HG03108 (cell line): ENCODE measurements at regions not wholly inside any gene's neighbourhood (a gene's known extent, or its start where the extent isn't known, plus 50 kb on each side); places are given as distances from the start of the nearest gene placed in this dataset.

ENCODE experiments used
- ATAC-seq: cut with Tn5 transposase; IDR thresholded peaks from one replicate; pipeline ENCODE4 v1.9.1; 2021; ENCODE audit warnings: moderate library complexity; ENCODE audit not compliant: unreplicated experiment

GRCh38 chr10:118537623-118538022 is 57.8 kb downstream of the PRLHR start:
- no peak for ATAC-seq

GRCh38 chr10:118534136-118534535 is 61.3 kb downstream of the PRLHR start:
- ATAC-seq = no peak

DNA sequence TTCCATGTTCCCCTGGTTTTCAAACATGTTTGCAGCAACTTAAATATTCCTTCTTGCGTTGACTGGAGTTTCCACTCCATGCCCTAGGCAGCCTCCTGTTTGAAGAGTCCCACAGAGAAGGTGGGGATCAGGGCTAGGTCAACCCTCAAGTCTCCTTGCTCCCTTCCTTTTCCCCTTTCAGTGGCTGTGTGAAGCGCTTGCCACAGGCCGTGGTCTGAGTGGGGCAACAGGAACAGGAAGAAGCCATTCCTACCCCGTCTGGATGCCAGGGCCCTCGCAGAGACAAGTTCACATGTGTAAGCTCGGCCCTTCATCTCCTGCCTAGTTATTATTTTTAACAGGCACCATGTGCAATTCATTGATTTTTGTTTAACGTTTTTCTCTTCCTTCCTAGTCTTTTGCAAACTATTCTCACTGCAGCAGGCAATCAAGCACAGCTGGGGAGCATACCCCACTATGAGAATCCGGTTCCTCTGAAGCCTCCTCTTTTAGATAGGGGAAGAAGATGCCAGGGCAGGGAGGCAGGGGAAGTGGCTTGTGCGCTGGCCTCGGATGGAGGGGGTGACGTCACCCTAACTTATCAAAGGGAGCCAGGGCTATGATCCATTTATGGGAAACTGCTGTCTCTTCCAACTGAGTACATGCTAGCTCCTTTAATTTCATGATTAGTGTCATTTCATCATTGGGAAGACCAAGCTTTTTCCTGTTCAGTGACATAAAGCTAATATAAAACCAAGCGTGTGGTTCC is 64.2 kb downstream of the PRLHR start:
- no peak for ATAC-seq

DNA sequence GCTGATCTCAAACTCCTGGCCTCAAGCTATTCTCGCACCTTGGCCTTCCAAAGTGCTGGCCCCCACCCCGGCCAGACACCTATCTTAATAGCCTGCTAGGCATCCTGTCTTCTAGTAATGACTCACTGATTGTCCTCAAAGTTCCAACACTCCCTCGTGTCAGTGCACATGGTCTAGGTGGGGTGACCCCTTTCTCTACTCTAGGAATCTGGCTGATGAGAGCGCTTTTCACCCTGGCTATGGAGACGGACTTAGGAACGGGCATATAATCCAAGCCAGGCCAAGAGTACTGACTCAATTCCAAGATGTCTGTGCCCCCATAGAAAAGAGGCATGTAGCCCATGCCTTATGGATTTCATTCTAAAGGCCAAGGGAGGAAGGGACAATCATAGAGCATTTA is 67.0 kb downstream of the PRLHR start:
- no peak for ATAC-seq

GRCh38 chr10:118523775-118524174 is 71.7 kb downstream of the PRLHR start:
- ATAC-seq = no peak

- ATAC-seq = no peak
Observed at GRCh38 chr10:118522791-118523498, 72.5 kb downstream of the PRLHR start.

GRCh38 chr10:118521415-118522117 is 73.9 kb downstream of the PRLHR start:
- ATAC-seq = no peak

DNA sequence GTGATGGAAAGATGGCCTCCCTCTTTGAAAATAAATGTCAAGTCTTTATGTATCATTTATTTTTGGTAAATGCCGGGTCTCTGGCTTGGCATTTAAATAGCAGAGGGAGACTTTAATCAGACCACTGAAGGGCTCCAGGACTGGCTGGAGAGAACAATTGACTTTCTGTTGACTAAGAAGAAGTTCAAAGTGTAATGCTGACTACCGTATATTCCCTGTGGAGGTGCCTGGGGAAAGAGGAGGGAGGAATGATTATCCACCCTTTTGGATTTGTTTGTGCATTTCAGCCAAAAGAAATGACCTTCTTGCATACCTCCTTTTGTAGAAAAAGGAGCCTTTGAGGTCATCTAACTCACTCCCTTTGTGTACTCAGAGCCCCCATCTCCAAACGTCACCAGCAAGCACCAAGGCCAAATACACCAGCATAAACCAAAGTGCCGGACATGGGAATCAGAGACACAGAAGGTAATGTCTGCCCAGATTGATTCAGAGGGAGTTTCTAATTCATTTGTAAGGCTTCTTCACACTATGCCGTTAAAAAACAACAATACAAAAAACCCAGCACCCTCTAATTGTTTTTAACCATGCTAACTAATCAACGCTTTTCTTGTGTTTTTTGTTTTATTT is 75.2 kb downstream of the PRLHR start:
- no peak for ATAC-seq

DNA sequence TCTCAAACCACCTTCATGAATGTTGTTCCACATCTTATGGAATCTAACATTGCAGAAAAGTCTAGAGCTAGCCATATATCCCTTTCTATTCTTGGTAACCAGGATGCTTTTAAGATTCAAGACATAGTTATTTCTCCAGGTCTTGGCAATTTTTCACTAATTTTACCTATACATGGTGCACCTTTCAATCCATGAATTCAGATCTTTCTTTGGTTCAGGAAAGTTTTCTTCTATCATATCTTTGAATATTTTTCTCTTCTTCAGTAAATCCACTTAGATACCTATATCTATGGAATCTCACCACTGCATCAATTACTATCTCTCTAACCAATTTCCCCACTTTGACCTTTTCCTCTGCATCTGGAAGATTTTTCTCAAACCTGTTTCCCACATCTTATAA is 77.4 kb downstream of the PRLHR start:
- ATAC-seq = no peak

DNA sequence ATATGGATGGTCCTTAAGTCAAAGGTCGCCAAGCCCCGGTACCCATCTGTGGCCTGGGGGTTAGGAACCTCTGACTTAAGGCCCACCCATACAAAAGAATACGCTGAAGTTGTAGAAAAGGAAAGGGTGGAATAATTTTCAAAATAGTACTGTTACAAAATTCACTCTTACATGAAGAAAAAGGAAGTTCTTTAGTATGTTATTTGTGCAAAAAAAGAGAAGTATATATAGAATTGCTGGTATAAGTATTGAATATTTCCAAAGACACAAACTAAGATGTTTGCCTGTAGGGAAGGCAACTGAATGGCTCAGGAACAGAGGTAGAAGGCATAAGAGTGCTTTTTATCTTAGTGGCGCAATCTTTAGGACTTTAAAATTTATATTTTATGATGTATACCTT is 78.7 kb downstream of the PRLHR start:
- ATAC-seq = no peak

- no peak for ATAC-seq
Observed at GRCh38 chr10:118513174-118513573, 82.3 kb downstream of the PRLHR start.

DNA sequence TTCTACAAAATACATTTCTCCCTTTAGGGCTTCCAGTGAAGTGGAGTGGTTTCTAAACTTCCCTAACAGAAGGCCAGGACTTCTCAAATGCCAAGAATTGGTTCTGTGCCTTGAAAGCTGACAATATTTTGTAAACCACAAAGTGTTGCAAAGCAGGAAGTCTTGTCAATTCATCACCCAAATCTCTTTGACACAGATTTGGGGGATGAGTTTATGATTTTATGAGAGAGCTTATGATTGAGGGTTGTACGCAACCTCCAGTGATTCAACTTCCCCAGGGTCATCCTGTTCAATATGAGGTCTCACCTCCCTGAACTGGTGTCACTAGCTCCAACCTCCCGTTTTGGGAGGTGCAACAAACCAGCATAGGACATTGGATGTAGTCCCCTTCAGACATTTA is 83.7 kb downstream of the PRLHR start:
- ATAC-seq = no peak

GRCh38 chr10:118508863-118509262 is 86.6 kb downstream of the PRLHR start:
- no peak for ATAC-seq

- ATAC-seq = no peak
Observed at GRCh38 chr10:118508355-118508754, 87.1 kb downstream of the PRLHR start.

DNA sequence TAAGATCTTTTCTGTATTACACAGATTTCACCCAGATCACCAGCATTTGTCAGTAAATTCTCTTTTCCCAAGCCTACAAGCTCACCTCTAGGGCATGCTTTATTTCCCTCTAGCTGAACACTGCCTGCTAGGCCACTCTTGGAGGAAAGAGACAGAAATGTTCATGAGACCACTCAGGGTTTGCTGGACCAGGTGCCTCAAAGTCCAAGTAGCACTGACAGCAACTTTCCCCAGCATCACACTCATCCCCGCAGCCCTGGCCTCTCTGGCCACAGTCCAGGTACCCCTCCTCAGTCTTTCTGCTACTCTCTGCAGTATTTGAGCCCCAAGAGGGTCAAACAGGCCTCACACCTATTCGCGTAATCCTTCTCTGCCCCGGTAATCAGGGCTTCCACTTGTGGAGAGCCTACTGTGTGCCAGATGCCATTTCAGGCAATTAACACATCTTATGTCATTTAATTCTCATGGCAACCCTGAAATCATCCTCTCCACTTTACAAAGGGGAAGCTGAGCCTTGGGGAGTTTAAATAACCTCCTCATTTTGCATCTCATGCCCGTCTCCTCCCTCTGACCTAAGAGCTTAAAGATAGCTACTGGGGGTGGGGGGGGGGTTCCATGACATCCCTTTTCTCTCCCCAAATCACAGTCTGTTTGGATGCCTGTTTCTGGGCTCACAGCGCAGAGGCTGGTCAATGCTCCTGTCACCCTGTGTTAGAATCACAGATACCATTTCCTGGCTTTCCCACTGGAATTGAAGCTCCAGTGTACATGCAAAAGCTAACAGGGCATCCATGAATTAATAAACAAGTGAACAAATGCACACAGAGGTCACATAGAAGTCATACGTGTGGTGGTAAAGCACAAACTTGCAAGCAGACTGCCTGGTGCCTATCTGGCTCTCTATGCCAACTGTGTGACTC is 88.5 kb downstream of the PRLHR start:
- ATAC-seq = no peak

DNA sequence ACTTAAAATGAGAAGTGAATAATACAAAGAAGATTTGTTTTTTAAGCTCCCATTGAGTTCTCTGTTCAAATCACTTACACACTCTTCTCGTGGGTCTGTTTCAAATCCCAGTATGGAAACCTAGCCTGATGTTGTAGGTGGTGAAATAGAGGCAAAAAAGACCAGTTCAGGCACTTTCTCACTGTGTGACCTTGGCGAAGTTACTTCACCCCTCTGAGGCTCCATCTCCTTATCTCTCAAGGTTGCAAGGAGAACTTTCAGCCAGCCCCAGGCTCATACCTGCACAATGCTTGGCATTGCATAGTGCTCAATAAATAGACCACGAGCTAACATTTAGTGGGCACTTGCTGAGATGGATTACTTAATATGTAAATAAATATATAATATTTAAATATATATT is 90.1 kb downstream of the PRLHR start:
- no peak for ATAC-seq

DNA sequence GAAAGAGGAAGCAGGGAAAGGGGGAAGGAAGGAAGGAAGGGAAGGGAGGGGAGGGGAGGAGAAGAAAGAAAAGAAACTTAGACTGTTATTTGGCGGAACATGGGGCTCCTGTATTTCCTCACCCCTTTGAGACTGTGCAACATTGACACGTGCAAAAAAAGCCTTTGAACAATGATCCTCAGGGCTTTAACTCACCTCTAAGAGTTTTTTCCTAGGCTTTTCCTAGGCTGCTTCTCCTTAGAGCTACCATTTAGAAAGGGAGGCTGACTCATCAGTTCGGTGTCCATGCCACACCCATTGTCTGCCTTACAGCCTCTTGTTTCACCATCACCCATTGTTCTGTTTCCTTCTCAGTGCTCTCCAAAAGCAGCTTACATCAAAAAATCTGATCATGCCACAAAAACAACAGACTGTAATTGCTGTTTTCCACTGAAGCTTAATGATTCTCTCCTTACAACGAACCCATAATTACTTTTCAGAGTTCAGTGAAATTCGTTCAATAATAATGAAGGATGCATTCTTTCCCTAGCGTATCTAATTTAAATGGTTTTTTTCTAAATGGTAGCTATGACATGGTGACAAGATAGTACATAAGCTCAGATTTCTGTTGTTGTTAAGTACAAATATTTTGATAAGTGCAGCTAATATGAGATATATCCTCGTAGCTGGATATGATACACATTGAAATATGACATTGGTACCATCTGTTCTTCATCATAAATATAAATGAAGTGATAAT is 90.8 kb downstream of the PRLHR start:
- ATAC-seq = no peak

DNA sequence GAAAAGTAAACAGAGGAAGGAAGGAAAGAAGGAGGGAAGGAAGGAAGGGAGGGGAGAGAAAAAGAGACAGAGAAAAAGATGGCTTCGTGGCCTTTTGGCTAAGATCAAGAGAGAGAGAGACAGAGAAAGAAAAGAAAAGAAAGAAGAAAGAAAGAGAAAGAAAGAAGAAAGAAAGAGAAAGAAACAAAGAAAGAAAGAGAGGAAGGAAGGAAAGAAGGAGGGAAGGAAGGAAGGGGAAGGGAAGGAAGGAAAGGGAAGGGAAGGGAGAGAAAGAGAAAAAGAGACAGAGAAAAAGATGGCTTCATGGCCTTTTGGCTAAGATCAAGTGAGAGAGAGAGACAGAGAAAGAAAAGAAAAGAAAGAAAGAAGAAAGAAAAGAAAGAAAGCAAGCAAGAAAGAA is 91.4 kb downstream of the PRLHR start:
- ATAC-seq = no peak

DNA sequence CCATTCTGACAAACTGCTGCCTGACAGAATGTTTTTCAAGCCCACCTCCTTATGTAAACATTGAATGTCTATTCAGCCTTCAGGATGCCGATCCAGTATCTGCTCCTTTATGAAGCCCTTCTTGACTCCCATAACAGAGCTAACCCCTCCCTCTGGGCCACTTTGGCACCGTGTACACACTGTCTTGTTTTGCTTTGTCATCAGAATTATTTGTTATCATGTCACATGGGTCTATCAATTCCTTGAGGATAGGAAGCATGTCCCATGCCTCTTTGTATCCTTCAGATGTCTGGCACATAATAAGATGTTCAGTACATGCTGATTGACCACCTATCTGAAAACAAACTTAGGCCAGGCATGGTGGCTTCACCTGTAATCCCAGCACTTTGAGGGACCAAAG is 92.3 kb downstream of the PRLHR start:
- ATAC-seq = no peak
